H9 (cell line): ENCODE measurements at regions not wholly inside any gene's neighbourhood (a gene's known extent, or its start where the extent isn't known, plus 50 kb on each side); places are given as distances from the start of the nearest gene placed in this dataset.

Source experiments
- DNase-seq: peaks from one replicate; pipeline ENCODE4 v3.0.0-alpha.2; 2017
- H2AFZ ChIP-seq: one replicate; pipeline ENCODE4 v1.6.1; 2013; ENCODE audit warnings: mild to moderate bottlenecking, low read length, control low read depth, moderate library complexity
- H2AK5ac ChIP-seq: 2 replicates; pipeline ENCODE4 v1.6.1; 2013; ENCODE audit warnings: low read length, control low read depth, mixed read lengths; ENCODE audit not compliant: insufficient read length
- H2BK120ac ChIP-seq: one replicate; pipeline ENCODE4 v1.6.1; 2013; ENCODE audit warnings: low read depth, mild to moderate bottlenecking, low read length, control low read depth, inconsistent platforms; ENCODE audit not compliant: poor library complexity, severe bottlenecking
- H2BK12ac ChIP-seq: 2 replicates; pipeline ENCODE4 v1.6.1; 2013; ENCODE audit warnings: low read length, control low read depth, mixed read lengths, low read depth; ENCODE audit not compliant: insufficient read length
- H2BK15ac ChIP-seq: 2 replicates; pipeline ENCODE4 v1.6.1; 2013; ENCODE audit warnings: low read depth, low read length, control low read depth
- H2BK20ac ChIP-seq: one replicate; pipeline ENCODE4 v1.6.1; 2013; ENCODE audit warnings: low read depth, mild to moderate bottlenecking, low read length, control low read depth, inconsistent platforms; ENCODE audit not compliant: poor library complexity, severe bottlenecking
- H2BK5ac ChIP-seq: 2 replicates; pipeline ENCODE4 v1.6.1; 2013; ENCODE audit warnings: low read length, control low read depth, mixed read lengths; ENCODE audit not compliant: insufficient read length
- H3K14ac ChIP-seq: 2 replicates; pipeline ENCODE4 v1.6.1; 2013; ENCODE audit warnings: low read length, control low read depth; ENCODE audit not compliant: insufficient read depth
- H3K18ac ChIP-seq: 2 replicates; pipeline ENCODE4 v1.6.1; 2013; ENCODE audit warnings: low read depth, mild to moderate bottlenecking, mixed read lengths, low read length, control low read depth; ENCODE audit not compliant: insufficient read length
- H3K23ac ChIP-seq: 2 replicates; pipeline ENCODE4 v1.6.1; 2013; ENCODE audit warnings: low read length, control low read depth, mixed read lengths, low read depth; ENCODE audit not compliant: insufficient read length
- H3K23me2 ChIP-seq: 2 replicates; pipeline ENCODE4 v1.6.1; 2013; ENCODE audit warnings: low read depth, mild to moderate bottlenecking, mixed read lengths, low read length, control low read depth; ENCODE audit not compliant: insufficient read length, poor library complexity, severe bottlenecking
- H3K27ac ChIP-seq: 2 replicates; pipeline ENCODE4 v1.5.1; 2013; ENCODE audit warnings: low read length, control low read depth, mixed read lengths, low read depth; ENCODE audit not compliant: insufficient read length
- H3K27me3 ChIP-seq: 2 replicates; pipeline ENCODE4 v1.6.1; 2013; ENCODE audit warnings: low read length, control low read depth, inconsistent platforms; ENCODE audit not compliant: insufficient read depth
- H3K4ac ChIP-seq: 2 replicates; pipeline ENCODE4 v1.6.1; 2013; ENCODE audit warnings: low read depth, mild to moderate bottlenecking, control low read depth, inconsistent platforms, low read length, moderate library complexity
- H3K4me1 ChIP-seq: 2 replicates; pipeline ENCODE4 v1.6.1; 2013; ENCODE audit warnings: low read length, control low read depth, inconsistent platforms; ENCODE audit not compliant: insufficient read depth
- H3K4me2 ChIP-seq: 2 replicates; pipeline ENCODE4 v1.6.1; 2013; ENCODE audit warnings: low read length, control low read depth, mixed read lengths; ENCODE audit not compliant: insufficient read length, insufficient read depth
- H3K56ac ChIP-seq: 2 replicates; pipeline ENCODE4 v1.6.1; 2013; ENCODE audit warnings: low read depth, mild to moderate bottlenecking, mixed read lengths, low read length, control low read depth; ENCODE audit not compliant: insufficient read length
- H3K79me1 ChIP-seq: 2 replicates; pipeline ENCODE4 v1.6.1; 2013; ENCODE audit warnings: low read depth, mild to moderate bottlenecking, moderate library complexity, low read length, control low read depth, inconsistent platforms; ENCODE audit not compliant: insufficient read depth, poor library complexity, severe bottlenecking
- H3K79me2 ChIP-seq: 2 replicates; pipeline ENCODE4 v1.6.1; 2013; ENCODE audit warnings: low read length, control low read depth, inconsistent platforms; ENCODE audit not compliant: insufficient read depth
- H3K9ac ChIP-seq: 2 replicates; pipeline ENCODE4 v1.6.1; 2013; ENCODE audit warnings: low read length, control low read depth, mixed read lengths; ENCODE audit not compliant: insufficient read length; ENCODE audit errors: extremely low read depth
- H3K9me3 ChIP-seq: one replicate; pipeline ENCODE4 v1.6.1; 2013; ENCODE audit warnings: low read depth, low read length, inconsistent platforms; ENCODE audit not compliant: control insufficient read depth
- H3T11ph ChIP-seq: one replicate; pipeline ENCODE4 v1.6.1; 2013; ENCODE audit warnings: mild to moderate bottlenecking, low read length, control low read depth, inconsistent platforms
- H4K20me1 ChIP-seq: one replicate; pipeline ENCODE4 v1.6.1; 2013; ENCODE audit not compliant: control insufficient read depth, insufficient read length, insufficient read depth
- H4K5ac ChIP-seq: 2 replicates; pipeline ENCODE4 v1.6.1; 2013; ENCODE audit warnings: low read depth, mild to moderate bottlenecking, mixed read lengths, low read length, control low read depth; ENCODE audit not compliant: insufficient read length
- H4K8ac ChIP-seq: replicated peaks from 2 replicates; pipeline ENCODE4 v1.6.1; 2013; ENCODE audit warnings: low read length, control low read depth, mixed read lengths, low read depth; ENCODE audit not compliant: insufficient read length
- H4K91ac ChIP-seq: 2 replicates; pipeline ENCODE4 v1.6.1; 2013; ENCODE audit warnings: low read depth, mild to moderate bottlenecking, moderate library complexity, mixed read lengths, low read length, control low read depth; ENCODE audit not compliant: insufficient read length
- H3K27ac Mint-ChIP-seq, 3 experiments: 2 replicates in 2 of 3; 3 replicates in 1 of 3; pipeline ENCODE4 v1.8.0; 2020 to 2021; ENCODE audit warnings: mixed read lengths in 3 of 3, mild to moderate bottlenecking in 1 of 3, moderate library complexity in 1 of 3
- H3K27me3 Mint-ChIP-seq: 2 replicates; pipeline ENCODE4 v1.8.0; 2021; ENCODE audit warnings: low read depth, mild to moderate bottlenecking, moderate library complexity, mixed read lengths
- H3K36me3 Mint-ChIP-seq, 3 experiments: 2 replicates in 2 of 3; 3 replicates in 1 of 3; pipeline ENCODE4 v1.8.0; 2020 to 2021; ENCODE audit warnings: low read depth in 3 of 3, mixed read lengths in 3 of 3; ENCODE audit not compliant: insufficient read depth in 1 of 3
- H3K4me1 Mint-ChIP-seq, 2 experiments: 2 replicates each; pipeline ENCODE4 v1.8.0; 2020; ENCODE audit warnings: mixed read lengths in 2 of 2
- H3K4me3 Mint-ChIP-seq, 2 experiments: 2 replicates in 1 of 2; 3 replicates in 1 of 2; pipeline ENCODE4 v1.8.0; 2020 to 2021; ENCODE audit warnings: mild to moderate bottlenecking in 2 of 2, mixed read lengths in 2 of 2, moderate library complexity in 1 of 2
- H3K9me3 Mint-ChIP-seq, 2 experiments: 2 replicates in 1 of 2; 3 replicates in 1 of 2; pipeline ENCODE4 v1.8.0; 2020; ENCODE audit warnings: mild to moderate bottlenecking in 2 of 2, mixed read lengths in 2 of 2, moderate library complexity in 1 of 2
- WGBS: extraction: QIAGEN DNeasy Blood & Tissue Kit; methylation state at CpG from one replicate; pipeline ENCODE4 v1.1.7; 2013; ENCODE audit warnings: missing lambda C conversion rate, low lambda C conversion rate, mixed read lengths; ENCODE audit not compliant: insufficient read length; ENCODE audit errors: extremely low coverage; 5-methylcytosine and 5-hydroxymethylcytosine counted together
- TF ChIP-seq, protein P1 (sequence below): fragments of 200-600 bp; sonication (generic); conservative IDR thresholded peaks from 3 replicates; pipeline ENCODE4 v1.8.0; 2021; ENCODE audit warnings: antibody characterized with exemption, mild to moderate bottlenecking

GRCh38 chr11:105333153-105333552 lies 193.6 kb upstream of the CARD18 start:
- Mint-ChIP-seq H3K27ac (no peak overlapping the region), H3K36me3 (peaks cover 0 to 11% (median 0%) of the 10 kb centered on the region in 3 experiments; a peak in 3 of 7 replicates), H3K4me1 (no peaks in the 10 kb centered on the region), H3K27me3 (no peaks in the 10 kb centered on the region), H3K4me3 (no peak overlapping the region), H3K9me3 (peaks cover 2 to 6% of the 10 kb centered on the region in 2 experiments; a peak in 2 of 5 replicates)
- Histone ChIP-seq H4K5ac (no peak overlapping the region), H2AFZ (no peak overlapping the region), H3K9me3 (no peaks in the 10 kb centered on the region), H3K4me2 (no peak overlapping the region), H3T11ph (no peak overlapping the region), H4K8ac (no peak overlapping the region), H4K20me1 (no peaks in the 10 kb centered on the region), H2BK120ac (no peak overlapping the region), H2AK5ac (no peak overlapping the region), H3K56ac (no peak overlapping the region), H2BK5ac (no peak overlapping the region), H3K79me2 (no peaks in the 10 kb centered on the region), H2BK12ac (no peak overlapping the region), H3K18ac (no peak overlapping the region), H3K4me1 (no peaks in the 10 kb centered on the region), H3K23me2 (no peaks in the 10 kb centered on the region), H4K91ac (no peak overlapping the region), H2BK20ac (no peak overlapping the region), H3K4ac (no peak overlapping the region), H3K23ac (no peak overlapping the region), H3K79me1 (no peaks in the 10 kb centered on the region), H3K9ac (no peak overlapping the region), H3K27ac (no peak overlapping the region), H3K27me3 (no peaks in the 10 kb centered on the region), H3K14ac (no peak overlapping the region), H2BK15ac (no peak overlapping the region)
- no CpG with 5 or more reads among the region's 3 CpGs for WGBS
- DNase-seq, result no peak
- TF ChIP-seq, protein P1, sequence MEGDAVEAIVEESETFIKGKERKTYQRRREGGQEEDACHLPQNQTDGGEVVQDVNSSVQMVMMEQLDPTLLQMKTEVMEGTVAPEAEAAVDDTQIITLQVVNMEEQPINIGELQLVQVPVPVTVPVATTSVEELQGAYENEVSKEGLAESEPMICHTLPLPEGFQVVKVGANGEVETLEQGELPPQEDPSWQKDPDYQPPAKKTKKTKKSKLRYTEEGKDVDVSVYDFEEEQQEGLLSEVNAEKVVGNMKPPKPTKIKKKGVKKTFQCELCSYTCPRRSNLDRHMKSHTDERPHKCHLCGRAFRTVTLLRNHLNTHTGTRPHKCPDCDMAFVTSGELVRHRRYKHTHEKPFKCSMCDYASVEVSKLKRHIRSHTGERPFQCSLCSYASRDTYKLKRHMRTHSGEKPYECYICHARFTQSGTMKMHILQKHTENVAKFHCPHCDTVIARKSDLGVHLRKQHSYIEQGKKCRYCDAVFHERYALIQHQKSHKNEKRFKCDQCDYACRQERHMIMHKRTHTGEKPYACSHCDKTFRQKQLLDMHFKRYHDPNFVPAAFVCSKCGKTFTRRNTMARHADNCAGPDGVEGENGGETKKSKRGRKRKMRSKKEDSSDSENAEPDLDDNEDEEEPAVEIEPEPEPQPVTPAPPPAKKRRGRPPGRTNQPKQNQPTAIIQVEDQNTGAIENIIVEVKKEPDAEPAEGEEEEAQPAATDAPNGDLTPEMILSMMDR, result no peak
